Astrocyte (in vitro differentiated cells and primary cell): ENCODE measurements at regions not wholly inside any gene's neighbourhood (a gene's known extent, or its start where the extent isn't known, plus 50 kb on each side); places are given as distances from the start of the nearest gene placed in this dataset.

ENCODE experiments used
- DNase-seq: peaks from one replicate; pipeline ENCODE4 v3.0.0-alpha.2; 2010; ENCODE audit warnings: low read depth
- FAIRE-seq: peaks from 2 replicates; lab custom pipeline; 2011; peaks lifted over from hg19 to GRCh38; lab: Jason Lieb, UNC
- H2AFZ ChIP-seq: 2 replicates; pipeline ENCODE4 v1.6.0; 2012; ENCODE audit warnings: low read depth, low read length, inconsistent platforms
- H3K27ac ChIP-seq: 2 replicates; pipeline ENCODE4 v1.5.1; 2011; ENCODE audit warnings: low read depth, low read length, inconsistent platforms
- H3K27me3 ChIP-seq: 2 replicates; pipeline ENCODE4 v1.6.0; 2011; ENCODE audit warnings: low read length, inconsistent platforms; ENCODE audit not compliant: insufficient read depth
- H3K36me3 ChIP-seq: 2 replicates; pipeline ENCODE4 v1.5.1; 2011; ENCODE audit warnings: low read length, inconsistent platforms; ENCODE audit not compliant: insufficient read depth
- H3K4me1 ChIP-seq: 2 replicates; pipeline ENCODE4 v1.5.1; 2011; ENCODE audit warnings: low read length, inconsistent platforms; ENCODE audit not compliant: insufficient read depth
- H3K4me2 ChIP-seq: 2 replicates; pipeline ENCODE4 v1.6.0; 2012; ENCODE audit warnings: low read length, inconsistent platforms
- H3K4me3 ChIP-seq: 2 replicates; pipeline ENCODE4 v1.5.1; 2011; ENCODE audit warnings: low read depth, mild to moderate bottlenecking, low read length, inconsistent platforms; ENCODE audit not compliant: insufficient read depth
- H3K79me2 ChIP-seq: 2 replicates; pipeline ENCODE4 v1.6.0; 2012; ENCODE audit warnings: mild to moderate bottlenecking, low read length, inconsistent platforms; ENCODE audit not compliant: insufficient read depth
- H3K9ac ChIP-seq: 2 replicates; pipeline ENCODE4 v1.6.0; 2012; ENCODE audit warnings: mild to moderate bottlenecking, low read length, inconsistent platforms
- H3K9me3 ChIP-seq: 2 replicates; pipeline ENCODE4 v1.5.1; 2012; ENCODE audit warnings: low read depth, mild to moderate bottlenecking, low read length, inconsistent platforms; ENCODE audit not compliant: insufficient read depth
- H4K20me1 ChIP-seq: 2 replicates; pipeline ENCODE4 v1.6.0; 2012; ENCODE audit warnings: low read length, inconsistent platforms; ENCODE audit not compliant: insufficient read depth
- H3K27ac Mint-ChIP-seq: one replicate; pipeline ENCODE4 v1.8.0; 2021; ENCODE audit warnings: mild to moderate bottlenecking, mixed read lengths; ENCODE audit not compliant: unreplicated experiment
- H3K27me3 Mint-ChIP-seq: one replicate; pipeline ENCODE4 v1.8.0; 2021; ENCODE audit warnings: low read depth, mixed read lengths; ENCODE audit not compliant: unreplicated experiment
- H3K36me3 Mint-ChIP-seq: one replicate; pipeline ENCODE4 v1.8.0; 2021; ENCODE audit warnings: low read depth, mixed read lengths; ENCODE audit not compliant: unreplicated experiment
- H3K4me1 Mint-ChIP-seq: one replicate; pipeline ENCODE4 v1.8.0; 2021; ENCODE audit warnings: low read depth, mixed read lengths; ENCODE audit not compliant: unreplicated experiment
- H3K4me3 Mint-ChIP-seq: one replicate; pipeline ENCODE4 v1.8.0; 2021; ENCODE audit warnings: mild to moderate bottlenecking, moderate library complexity, mixed read lengths; ENCODE audit not compliant: unreplicated experiment
- H3K9me3 Mint-ChIP-seq: one replicate; pipeline ENCODE4 v1.8.0; 2021; ENCODE audit warnings: mild to moderate bottlenecking, mixed read lengths; ENCODE audit not compliant: unreplicated experiment
- EZH2 ChIP-seq: IDR thresholded peaks from 2 replicates; pipeline ENCODE4 v1.6.1; 2012; ENCODE audit warnings: mild to moderate bottlenecking, low read length, inconsistent platforms; ENCODE audit not compliant: insufficient read depth
- TF ChIP-seq, protein P1 (sequence below): IDR thresholded peaks from 2 replicates; pipeline ENCODE4 v1.5.1; 2011; ENCODE audit warnings: low read depth, mild to moderate bottlenecking, inconsistent platforms, low read length, moderate library complexity; ENCODE audit not compliant: insufficient read depth

GRCh38 chr2:5070257-5070656 is 621.9 kb upstream of the SOX11 start:
- Mint-ChIP-seq H3K27ac (no peak overlapping the region), H3K27me3 (no peaks in the 10 kb centered on the region), H3K9me3 (peaks cover 2% of the 10 kb centered on the region), H3K36me3 (no peaks in the 10 kb centered on the region), H3K4me3 (no peak overlapping the region), H3K4me1 (no peaks in the 10 kb centered on the region)
- FAIRE-seq (no peak), DNase-seq (no peak)
- Histone ChIP-seq H3K4me3 (no peak overlapping the region), H2AFZ (no peak overlapping the region), H3K27me3 (no peaks in the 10 kb centered on the region), H3K79me2 (no peaks in the 10 kb centered on the region), H4K20me1 (no peaks in the 10 kb centered on the region), H3K9me3 (no peaks in the 10 kb centered on the region), H3K27ac (no peak overlapping the region), H3K4me1 (no peaks in the 10 kb centered on the region), H3K9ac (no peak overlapping the region), H3K4me2 (no peak overlapping the region), H3K36me3 (no peaks in the 10 kb centered on the region)
- TF ChIP-seq EZH2 = no peak
- TF ChIP-seq, protein P1, sequence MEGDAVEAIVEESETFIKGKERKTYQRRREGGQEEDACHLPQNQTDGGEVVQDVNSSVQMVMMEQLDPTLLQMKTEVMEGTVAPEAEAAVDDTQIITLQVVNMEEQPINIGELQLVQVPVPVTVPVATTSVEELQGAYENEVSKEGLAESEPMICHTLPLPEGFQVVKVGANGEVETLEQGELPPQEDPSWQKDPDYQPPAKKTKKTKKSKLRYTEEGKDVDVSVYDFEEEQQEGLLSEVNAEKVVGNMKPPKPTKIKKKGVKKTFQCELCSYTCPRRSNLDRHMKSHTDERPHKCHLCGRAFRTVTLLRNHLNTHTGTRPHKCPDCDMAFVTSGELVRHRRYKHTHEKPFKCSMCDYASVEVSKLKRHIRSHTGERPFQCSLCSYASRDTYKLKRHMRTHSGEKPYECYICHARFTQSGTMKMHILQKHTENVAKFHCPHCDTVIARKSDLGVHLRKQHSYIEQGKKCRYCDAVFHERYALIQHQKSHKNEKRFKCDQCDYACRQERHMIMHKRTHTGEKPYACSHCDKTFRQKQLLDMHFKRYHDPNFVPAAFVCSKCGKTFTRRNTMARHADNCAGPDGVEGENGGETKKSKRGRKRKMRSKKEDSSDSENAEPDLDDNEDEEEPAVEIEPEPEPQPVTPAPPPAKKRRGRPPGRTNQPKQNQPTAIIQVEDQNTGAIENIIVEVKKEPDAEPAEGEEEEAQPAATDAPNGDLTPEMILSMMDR = no peak

- no peak for TF ChIP-seq EZH2
- TF ChIP-seq, protein P1 = no peak
- H3K4me3 Mint-ChIP-seq = no peak overlapping the region
- Histone ChIP-seq H3K4me3 (no peak overlapping the region), H3K4me1 (no peaks in the 10 kb centered on the region), H3K27me3 (no peaks in the 10 kb centered on the region), H3K27ac (no peak overlapping the region), H3K9ac (no peak overlapping the region), H3K4me2 (no peak overlapping the region), H4K20me1 (no peaks in the 10 kb centered on the region), H3K36me3 (no peaks in the 10 kb centered on the region), H2AFZ (no peak overlapping the region), H3K79me2 (no peaks in the 10 kb centered on the region), H3K9me3 (no peaks in the 10 kb centered on the region)
- H3K9me3 Mint-ChIP-seq = peaks cover 3% of the 10 kb centered on the region
- no peak for FAIRE-seq
- no peak overlapping the region for H3K27ac Mint-ChIP-seq
- no peak for DNase-seq
- peaks cover 2% of the 10 kb centered on the region for H3K4me1 Mint-ChIP-seq
- no peaks in the 10 kb centered on the region for H3K36me3 Mint-ChIP-seq
- H3K27me3 Mint-ChIP-seq = no peaks in the 10 kb centered on the region
Measured at GRCh38 chr2:5074733-5075132, 617.5 kb upstream of the SOX11 start.

DNA sequence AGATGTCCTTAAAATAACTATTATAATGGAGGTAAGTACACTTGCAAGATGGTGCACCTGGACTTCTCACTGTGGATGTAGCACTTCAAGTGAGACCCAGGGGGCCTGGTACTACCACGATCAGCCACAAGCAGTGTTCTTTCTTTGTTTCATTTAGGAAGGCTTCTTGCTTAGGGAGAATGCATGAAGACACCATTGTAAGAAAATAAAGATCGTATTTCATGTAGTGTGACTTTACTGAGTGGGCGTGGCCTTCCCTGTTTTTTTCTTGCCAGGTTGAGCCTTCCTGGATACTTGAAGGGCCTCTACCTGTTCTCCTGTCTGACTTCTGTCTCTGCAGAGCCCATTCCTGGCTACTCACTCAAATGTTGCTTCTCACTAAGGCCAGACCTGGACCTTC is 615.6 kb upstream of the SOX11 start:
- Histone ChIP-seq H3K27me3 (no peaks in the 10 kb centered on the region), H3K4me1 (no peaks in the 10 kb centered on the region), H2AFZ (no peak overlapping the region), H3K27ac (no peak overlapping the region), H3K4me2 (no peak overlapping the region), H4K20me1 (no peaks in the 10 kb centered on the region), H3K9ac (no peak overlapping the region), H3K9me3 (no peaks in the 10 kb centered on the region), H3K79me2 (no peaks in the 10 kb centered on the region), H3K4me3 (no peak overlapping the region), H3K36me3 (no peaks in the 10 kb centered on the region)
- H3K4me3 Mint-ChIP-seq = no peak overlapping the region
- no peaks in the 10 kb centered on the region for H3K36me3 Mint-ChIP-seq
- no peak overlapping the region for H3K27ac Mint-ChIP-seq
- H3K27me3 Mint-ChIP-seq = no peaks in the 10 kb centered on the region
- no peak for TF ChIP-seq EZH2
- TF ChIP-seq, protein P1 = no peak
- H3K4me1 Mint-ChIP-seq = peaks cover 2% of the 10 kb centered on the region
- FAIRE-seq = no peak
- peaks cover 3% of the 10 kb centered on the region for H3K9me3 Mint-ChIP-seq
- DNase-seq = no peak
